Stimulated activated CD8-positive, alpha-beta memory T cell treated with anti-CD3 and anti-CD28 coated beads, Interleukin-15, amount 100 ng/mL, for 48 hours (primary cell): ENCODE measurements at regions not wholly inside any gene's neighbourhood (a gene's known extent, or its start where the extent isn't known, plus 50 kb on each side); places are given as distances from the start of the nearest gene placed in this dataset.

Experiments
- DNase-seq, 2 donors: peaks; one replicate each; pipeline ENCODE4 v3.0.0-alpha.2; 2020; ENCODE audit warnings: low read depth in 2 of 2

- DNase-seq, result no peak
Observed at GRCh38 chr20:23138682-23139081, 52.6 kb upstream of the CD93 start.

DNA sequence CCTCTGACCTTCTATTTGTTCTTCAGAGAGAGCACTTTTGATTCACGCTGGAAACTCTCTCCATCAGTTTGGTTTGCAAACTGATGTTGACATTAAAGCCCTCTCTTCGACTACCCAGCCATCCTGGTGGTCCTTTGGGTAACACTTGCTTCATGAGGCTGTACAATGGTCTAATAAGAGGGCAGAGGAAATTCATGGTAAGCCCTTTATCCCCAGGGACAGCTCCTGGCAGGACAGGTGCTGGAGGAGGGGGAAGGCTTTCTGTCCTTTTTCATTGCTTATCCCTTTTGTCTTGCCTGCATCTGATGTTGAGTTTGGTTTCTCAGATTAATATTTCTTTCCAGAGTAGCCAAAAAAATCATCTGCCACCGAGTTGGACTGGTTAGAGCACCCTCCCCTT is 52.1 kb upstream of the CD93 start:
- no peak for DNase-seq

- DNase-seq, result no peak
Observed at GRCh38 chr20:23136893-23137745, 51.0 kb upstream of the CD93 start.

- DNase-seq, result no peak
Observed at GRCh38 chr20:23135449-23136420, 49.6 kb upstream of the CD93 start.
